ENCODE measurements at regions not wholly inside any gene's neighbourhood (a gene's known extent, or its start where the extent isn't known, plus 50 kb on each side); places are given as distances from the start of the nearest gene placed in this dataset.

- no peak for DNase-seq
Measured at GRCh38 chr15:39131609-39132008, 449.3 kb upstream of the THBS1 start.

- no peak for DNase-seq
Measured at GRCh38 chr15:39132070-39132469, 448.8 kb upstream of the THBS1 start.

- DNase-seq: peak; percentile 68
Measured at GRCh38 chr15:39132954-39133600, 447.8 kb upstream of the THBS1 start.

GRCh38 chr15:39134282-39134681, 446.6 kb upstream of the THBS1 start:
- no peak for DNase-seq

- DNase-seq: no peak
Measured at GRCh38 chr15:39135989-39136388, 444.9 kb upstream of the THBS1 start.

- no peak for DNase-seq
Measured at GRCh38 chr15:39139431-39140059, 441.3 kb upstream of the THBS1 start.

- no peak for DNase-seq
Measured at GRCh38 chr15:39140060-39140604, 440.7 kb upstream of the THBS1 start.

- DNase-seq: no peak
Measured at GRCh38 chr15:39142500-39142899, 438.4 kb upstream of the THBS1 start.

- DNase-seq: no peak
Measured at GRCh38 chr15:39143479-39143878, 437.4 kb upstream of the THBS1 start.

GRCh38 chr15:39144051-39144450, 436.8 kb upstream of the THBS1 start:
- no peak for DNase-seq

- DNase-seq: no peak
Measured at GRCh38 chr15:39144613-39145499, 436.0 kb upstream of the THBS1 start.

- no peak for DNase-seq
Measured at GRCh38 chr15:39145854-39146625, 434.8 kb upstream of the THBS1 start.

- no peak for DNase-seq
Measured at GRCh38 chr15:39149636-39150150, 431.2 kb upstream of the THBS1 start.

- no peak for DNase-seq
Measured at GRCh38 chr15:39151545-39151944, 429.3 kb upstream of the THBS1 start.

- no peak for DNase-seq
Measured at GRCh38 chr15:39153058-39153714, 427.7 kb upstream of the THBS1 start.

GRCh38 chr15:39153716-39154115, 427.2 kb upstream of the THBS1 start:
- DNase-seq: no peak

GRCh38 chr15:39154227-39154638, 426.6 kb upstream of the THBS1 start:
- no peak for DNase-seq

GRCh38 chr15:39154776-39155175, 426.1 kb upstream of the THBS1 start:
- DNase-seq: no peak

GRCh38 chr15:39156166-39156565, 424.7 kb upstream of the THBS1 start:
- DNase-seq: no peak

- no peak for DNase-seq
Measured at GRCh38 chr15:39156646-39157250, 424.1 kb upstream of the THBS1 start.

GRCh38 chr15:39157882-39158281, 423.0 kb upstream of the THBS1 start:
- no peak for DNase-seq

- no peak for DNase-seq
Measured at GRCh38 chr15:39159833-39160232, 421.0 kb upstream of the THBS1 start.
